AG08395 (cell line): ENCODE measurements at regions not wholly inside any gene's neighbourhood (a gene's known extent, or its start where the extent isn't known, plus 50 kb on each side); places are given as distances from the start of the nearest gene placed in this dataset.
"Not testable (repeated sequence)": the region's sequence is repeated elsewhere in the genome, so short reads cannot be mapped to it uniquely, and the experiment has no call there.

Source experiments
- DNase-seq: peaks from one replicate; pipeline ENCODE4 v3.0.0; 2012; ENCODE audit warnings: mixed read lengths, low spot score

DNA sequence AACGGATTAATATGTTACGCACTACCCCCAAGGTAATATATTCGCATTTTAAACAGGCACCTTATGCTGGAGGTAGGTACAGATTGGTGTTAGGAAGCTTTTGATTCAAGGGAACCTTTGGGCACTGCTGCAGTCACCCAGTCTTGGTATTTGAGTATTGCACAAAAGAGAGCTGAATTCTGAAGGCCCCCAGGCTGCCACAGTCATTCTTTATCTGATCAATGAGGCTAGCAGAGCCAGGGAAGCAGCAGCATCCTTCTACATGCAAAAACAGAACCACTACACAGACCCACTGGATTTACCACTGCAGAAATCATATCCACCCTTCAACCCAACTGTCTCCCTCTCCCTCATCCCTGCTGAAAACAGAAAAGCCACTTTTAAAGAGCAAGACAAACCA is 121.2 kb upstream of the GRIN3A start:
- no peak for DNase-seq

DNA sequence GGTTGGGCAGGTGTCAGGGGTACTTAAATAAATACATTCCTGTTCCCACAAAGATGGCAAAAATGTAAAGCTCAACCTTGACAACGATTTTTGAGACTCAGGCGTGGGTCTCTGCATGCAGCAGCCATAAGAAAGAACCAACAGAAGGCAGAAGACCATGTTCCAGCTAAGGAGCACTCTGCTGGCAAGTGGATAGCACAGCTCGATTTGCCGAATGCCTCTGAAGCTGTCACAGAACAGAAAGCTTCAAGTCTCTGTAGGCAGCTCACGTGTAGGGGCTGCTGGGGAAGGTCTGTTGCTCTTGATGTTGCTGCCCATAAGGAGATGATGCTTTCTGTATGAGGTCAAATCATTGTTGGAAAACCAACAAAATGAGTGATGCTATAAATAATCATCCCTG is 119.6 kb upstream of the GRIN3A start:
- DNase-seq, result no peak

DNA sequence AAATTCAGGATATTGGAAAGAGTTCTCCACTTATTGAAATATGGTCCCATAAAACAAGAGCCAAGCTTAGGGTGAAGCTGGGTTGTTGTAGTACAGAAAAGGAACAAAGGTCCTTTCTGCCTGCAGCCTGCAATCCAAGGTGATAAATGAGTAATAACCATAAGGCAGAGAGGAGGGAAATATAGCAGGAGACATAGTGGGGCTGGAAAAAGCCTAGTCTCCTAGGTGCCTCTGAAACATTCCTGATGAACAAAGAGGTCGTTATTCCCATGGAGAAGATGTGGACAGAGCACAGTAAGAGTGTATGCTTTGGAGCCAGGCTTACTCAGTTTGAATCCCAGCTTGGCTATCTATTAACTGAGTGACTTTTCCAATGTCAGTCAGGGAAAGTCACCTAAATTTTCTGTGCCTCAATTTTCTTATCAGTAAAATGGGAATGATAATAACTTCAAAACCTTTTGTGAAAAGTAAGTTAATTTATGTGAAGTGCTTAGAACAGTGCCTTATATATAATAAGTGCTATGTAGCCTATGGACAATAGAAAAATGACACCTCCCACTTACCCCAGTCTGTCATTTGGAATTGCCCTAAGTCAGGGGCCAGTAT is 110.8 kb upstream of the GRIN3A start:
- DNase-seq, result no peak

DNA sequence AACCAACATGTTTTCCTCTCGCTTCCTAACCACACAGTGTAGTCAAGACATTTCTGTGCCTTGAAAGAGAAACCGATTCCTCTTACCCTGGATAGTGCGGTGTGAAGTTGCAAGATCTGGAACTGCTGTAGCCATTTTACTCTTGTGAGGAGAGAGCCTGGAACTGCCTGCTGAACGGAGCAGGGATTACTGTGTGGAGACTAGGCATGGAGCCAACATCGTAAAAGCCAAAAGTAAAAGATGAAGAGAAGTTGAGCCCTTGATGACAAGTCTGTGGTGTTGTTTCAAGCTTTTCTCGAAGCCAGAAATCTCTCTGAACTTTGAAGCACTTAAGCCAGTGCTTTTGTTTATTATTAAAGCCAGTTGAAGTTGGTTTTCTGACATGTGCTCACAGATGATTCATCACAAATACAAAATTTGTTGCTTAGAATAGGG is 110.1 kb upstream of the GRIN3A start:
- no peak for DNase-seq

DNA sequence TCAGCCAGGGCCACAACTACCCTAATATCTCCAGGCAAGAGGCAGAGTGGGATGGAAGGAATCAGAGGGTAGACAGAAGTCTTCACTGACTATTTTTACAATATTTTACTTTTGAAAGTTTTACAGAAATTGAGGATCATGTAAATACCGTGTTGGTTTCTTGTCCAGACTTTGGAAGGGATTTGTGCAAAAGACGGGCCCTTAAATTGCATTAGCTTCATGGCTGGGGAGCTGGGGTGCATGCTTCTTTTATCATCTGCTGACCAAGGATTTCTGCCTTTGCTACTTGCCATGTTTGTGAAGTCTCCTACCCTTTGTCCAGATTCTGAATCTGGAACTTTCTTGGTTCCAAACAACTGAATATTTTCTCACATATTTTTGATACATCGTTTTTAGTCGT is 107.7 kb upstream of the GRIN3A start:
- no peak for DNase-seq

DNA sequence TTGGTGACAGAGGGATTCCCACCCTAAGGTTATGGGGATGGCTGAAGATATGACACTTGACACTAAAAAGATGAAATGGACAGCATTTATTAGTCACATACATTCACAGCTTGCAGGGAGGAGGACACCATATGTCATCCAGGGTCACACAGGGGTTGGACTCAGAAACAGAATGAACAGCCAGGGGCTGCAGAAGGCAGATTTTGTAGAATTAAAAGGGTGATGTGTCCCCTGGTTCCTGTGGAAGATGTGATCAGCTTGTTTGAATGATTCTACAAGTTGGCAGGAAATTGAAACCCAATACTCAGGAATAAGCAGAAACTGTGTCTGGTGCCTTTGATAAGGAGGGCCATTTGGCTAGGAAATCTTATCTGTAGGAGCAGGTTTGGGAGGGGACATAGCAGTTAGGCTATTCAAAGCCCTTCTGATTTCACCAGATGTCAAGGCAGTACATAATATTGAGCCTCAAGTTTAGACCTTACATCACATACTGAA is 102.3 kb upstream of the GRIN3A start:
- DNase-seq, result no peak

DNA sequence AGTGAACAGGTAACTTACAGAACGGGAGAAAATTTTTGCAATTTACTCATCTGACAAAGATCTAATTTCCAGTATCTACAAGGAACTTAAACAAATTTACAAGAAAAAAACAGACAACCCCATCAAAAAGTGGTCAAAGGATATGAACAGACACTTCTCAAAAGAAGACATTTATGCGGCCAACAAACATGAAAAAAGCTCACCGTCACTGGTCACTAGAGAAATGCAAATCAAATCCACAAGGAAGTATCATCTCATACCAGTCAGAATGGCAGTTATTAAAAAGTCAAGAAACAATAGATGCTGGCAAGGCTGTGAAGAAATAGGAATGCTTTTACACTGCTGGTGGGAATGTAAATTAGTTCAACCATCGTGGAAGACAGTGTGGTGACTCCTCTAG is 100.5 kb upstream of the GRIN3A start:
- DNase-seq, result not testable (repeated sequence)

DNA sequence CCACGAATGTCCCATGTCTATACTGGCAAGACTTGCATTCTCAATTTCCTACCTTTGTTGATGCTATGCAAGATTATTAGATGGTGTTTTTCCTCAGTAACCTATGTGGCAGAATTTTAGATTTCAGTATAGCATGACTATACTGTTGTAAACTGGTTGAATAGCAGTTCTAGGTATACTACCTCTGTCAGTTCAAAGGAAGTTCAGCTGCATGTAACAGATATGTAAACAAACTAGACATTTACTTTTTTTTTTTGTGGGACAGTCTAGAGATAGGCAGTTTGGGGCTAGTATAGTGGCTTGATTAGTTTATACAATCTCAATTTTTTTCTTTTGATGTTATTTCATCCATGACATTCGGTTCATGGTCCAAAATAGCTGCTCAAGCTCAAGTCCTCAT is 97.6 kb upstream of the GRIN3A start:
- DNase-seq, result no peak

DNA sequence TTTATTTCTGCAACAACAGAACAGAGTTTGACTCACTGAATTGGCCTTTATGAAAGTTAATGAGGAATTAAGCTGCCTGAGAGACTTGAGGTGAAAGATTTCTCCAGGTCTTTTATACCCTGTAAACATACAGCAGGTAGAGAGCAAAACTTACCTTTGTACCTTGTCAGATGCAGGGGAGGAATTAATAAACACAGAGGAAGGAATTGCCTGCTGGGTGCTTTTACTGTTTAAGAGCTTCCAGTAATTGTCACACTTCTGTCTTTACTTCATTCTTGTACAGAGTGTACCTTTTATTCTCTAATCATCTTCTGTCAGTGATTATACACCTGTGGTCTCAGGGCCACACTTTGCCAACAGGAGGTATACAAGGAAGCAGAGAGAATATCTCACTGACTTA is 94.0 kb upstream of the GRIN3A start:
- no peak for DNase-seq

DNA sequence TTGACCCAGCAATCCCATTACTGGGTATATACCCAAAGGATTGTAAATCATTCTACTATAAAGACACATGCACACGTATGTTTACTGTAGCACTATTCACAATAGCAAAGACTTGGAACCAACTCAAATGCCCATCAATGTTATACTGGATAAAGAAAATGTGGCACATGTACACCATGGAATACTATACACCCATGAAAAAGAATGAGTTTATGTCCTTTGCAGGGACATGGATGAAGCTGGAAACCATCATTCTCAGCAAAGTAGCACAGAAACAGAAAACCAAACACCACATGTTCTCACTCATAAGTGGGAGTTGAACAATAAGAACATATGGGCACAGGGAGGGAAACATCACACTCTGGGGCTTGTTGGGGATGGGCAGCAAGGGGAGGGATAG is 83.0 kb upstream of the GRIN3A start:
- DNase-seq, result not testable (repeated sequence)

DNA sequence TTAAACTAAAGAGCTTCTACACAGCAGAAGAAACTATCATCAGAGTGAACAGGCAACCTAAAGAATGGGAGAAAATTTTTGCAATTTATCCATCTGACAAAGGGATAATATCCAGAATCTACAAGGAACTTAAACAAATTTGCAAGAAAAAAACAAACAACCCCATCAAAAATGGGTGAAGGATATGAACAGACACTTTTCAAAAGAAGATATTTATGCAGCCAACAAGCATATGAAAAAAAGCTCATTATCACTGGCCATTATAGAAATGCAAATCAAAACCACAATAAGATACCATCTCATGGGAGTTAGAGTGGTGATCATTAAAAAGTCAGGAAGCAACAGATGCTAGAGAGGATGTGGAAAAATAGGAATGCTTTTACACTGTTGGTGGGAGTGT is 82.5 kb upstream of the GRIN3A start:
- DNase-seq, result not testable (repeated sequence)

DNA sequence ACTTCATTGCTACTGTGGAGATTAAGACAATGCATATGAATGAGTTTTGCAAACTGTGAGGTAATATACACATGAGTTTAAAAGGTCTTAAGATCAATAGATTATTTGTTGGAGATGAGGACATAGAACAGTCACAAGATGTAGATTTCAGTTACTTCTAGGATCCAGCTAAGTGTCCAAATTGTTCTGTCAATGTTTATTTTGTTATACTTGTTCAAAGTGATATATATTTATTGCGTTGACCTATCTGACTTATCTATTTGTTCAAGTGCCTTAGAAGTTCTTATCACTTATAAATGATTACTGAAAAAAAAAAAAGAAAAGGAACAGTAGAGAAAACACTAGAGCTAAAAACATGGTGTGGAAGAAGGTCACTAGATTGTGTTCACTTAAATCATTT is 75.6 kb upstream of the GRIN3A start:
- DNase-seq, result no peak

DNA sequence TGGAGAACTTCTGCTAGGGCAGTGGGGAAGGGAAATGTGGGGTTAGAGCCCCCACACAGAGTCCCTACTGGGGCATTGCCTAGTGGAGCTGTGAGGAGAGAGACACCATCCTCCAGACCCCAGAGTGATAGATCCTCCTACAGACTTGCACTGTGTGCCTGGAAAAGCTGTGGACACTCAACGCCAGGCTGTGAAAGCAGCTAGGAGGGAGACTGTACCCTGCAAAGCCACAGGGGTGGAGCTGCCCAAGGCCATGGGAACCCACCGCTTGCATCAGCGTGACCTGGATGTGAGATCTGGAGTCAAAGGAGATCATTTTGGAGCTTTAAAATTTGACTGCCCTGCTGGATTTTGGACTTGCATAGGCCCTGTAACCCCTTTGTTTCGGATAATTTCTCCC is 69.4 kb upstream of the GRIN3A start:
- DNase-seq, result not testable (repeated sequence)

DNA sequence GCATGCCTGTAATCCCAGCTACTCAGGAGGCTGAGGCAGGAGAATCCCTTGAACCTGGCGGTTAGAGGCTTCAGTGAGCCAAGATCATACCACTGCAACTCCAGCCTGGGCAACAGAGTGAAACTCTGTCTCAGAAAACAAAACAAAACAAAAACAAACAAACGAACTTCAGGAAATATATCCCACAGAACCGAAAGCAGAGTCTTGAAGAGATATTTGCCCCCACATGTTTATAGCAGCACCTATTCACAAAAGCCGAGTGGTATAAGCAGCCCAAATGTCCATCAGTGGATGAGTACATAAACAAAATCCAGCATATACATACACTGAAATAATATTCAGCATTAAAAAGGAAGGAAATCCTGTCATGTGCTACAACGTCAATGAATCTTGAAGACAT is 57.6 kb upstream of the GRIN3A start:
- no peak for DNase-seq

DNA sequence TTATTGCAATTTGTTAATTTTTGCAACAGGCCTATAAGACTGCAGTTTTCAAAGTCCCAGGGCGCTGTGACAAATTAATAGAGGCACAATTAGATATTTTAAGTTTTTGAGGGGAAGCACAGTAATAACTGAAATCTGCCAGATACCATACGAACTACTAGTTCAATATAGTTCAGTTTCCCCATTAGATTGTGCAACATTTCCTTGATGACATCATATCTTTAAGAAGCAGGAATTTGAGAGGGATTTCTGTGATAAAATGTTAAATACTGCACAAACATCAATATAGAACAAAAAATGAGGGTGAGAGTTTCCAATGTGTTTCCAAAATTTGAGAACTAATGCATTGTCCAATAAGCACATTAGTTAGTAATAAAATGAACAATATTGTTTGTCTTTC is 56.7 kb upstream of the GRIN3A start:
- DNase-seq, result no peak

DNA sequence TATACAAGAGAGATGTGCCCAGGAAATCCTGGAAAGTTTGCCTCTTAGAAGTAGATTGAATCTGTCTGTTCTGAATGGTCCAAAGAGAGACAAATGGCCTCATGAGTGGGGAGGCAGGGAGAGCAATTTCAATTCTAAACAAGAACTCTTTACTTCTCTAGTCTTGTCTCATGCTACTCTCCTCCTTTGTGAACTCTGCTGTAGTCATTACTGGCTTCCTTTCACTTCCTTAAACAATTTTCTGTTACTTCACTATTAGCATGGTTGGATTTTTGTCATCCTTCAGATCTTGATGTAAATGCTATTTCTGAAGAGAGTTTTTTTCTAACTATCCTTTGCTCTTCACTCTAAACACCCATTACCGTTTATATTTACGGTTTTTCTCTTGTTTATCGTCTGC is 54.0 kb upstream of the GRIN3A start:
- DNase-seq, result no peak

DNA sequence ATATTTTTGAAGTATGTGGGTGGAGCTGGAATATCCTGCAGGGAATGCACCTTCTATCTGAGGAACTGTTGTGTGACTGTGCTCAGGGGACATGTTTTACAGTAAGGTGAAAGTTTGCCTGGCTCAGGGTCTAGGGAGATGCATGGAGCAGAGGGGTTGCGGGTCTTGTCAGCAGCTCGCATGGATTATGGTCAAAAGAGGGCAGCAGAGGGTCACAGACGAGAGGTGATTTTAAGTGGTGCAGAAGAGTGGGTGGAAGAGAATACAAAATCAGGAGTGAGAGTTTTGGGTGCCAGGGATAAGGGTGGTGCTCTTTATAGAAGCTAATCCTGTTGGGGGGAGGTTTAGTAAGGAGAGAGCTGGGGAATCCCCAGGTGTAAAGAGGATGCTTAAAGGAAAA is 53.5 kb upstream of the GRIN3A start:
- no peak for DNase-seq

DNA sequence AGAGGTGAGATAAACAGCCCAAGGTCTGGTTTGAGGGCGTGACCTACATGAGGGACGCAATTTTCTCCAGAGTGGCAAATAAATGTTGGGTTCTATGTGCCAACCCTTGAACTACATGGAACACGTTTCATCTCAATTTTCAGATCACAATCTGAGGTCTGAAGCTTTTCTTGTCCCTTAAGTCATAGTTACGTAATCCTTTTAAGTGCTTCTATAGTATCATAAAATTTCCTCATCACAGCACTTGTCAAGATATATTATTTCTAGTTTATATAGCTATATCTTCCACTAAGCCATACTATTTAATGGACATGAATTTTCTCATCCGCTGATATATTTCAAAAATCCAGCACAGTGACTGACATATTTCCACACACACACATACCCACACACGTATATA is 53.1 kb upstream of the GRIN3A start:
- no peak for DNase-seq
